ENCODE measurements at regions not wholly inside any gene's neighbourhood (a gene's known extent, or its start where the extent isn't known, plus 50 kb on each side); places are given as distances from the start of the nearest gene placed in this dataset.
"Not testable (repeated sequence)": the region's sequence is repeated elsewhere in the genome, so short reads cannot be mapped to it uniquely, and the experiment has no call there.

DNA sequence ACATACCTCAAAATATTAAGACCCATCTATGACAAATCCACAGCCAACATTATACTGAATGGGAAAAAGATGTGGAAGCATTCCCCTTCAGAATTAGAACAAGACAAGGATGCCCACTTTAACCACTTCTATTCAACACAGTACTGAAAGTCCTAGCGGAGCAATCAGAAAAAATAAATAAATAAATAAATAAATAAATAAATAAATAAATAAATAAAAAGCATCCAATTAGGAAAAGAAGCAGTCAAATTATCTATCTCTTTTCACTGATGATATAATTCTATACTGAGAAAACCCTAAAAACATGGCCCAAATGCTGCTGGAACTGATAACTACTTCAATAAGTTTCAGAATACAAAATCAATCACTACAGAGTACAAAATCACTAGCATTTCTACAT lies 67.5 kb downstream of the PRR32 start:
- DNase-seq = no peak

DNA sequence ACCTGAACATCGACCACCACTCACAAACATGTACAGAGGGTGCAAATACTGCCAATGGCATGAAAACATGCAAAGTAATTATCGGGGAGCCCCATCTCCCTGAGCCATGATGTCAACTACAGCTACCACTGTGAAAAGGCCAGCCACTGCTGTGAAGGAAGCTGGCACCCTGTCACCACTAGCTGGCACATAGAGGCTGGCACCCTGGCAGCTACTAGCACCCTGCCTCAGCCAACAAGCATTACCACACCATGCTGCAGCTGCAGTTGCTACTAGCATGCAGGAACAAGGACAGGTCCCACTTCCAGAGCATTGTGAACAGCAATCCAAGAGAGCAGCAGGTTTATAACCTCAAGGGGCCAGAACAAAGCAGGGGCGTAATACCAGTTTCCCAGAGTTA lies 81.4 kb downstream of the PRR32 start:
- DNase-seq = no peak

DNA sequence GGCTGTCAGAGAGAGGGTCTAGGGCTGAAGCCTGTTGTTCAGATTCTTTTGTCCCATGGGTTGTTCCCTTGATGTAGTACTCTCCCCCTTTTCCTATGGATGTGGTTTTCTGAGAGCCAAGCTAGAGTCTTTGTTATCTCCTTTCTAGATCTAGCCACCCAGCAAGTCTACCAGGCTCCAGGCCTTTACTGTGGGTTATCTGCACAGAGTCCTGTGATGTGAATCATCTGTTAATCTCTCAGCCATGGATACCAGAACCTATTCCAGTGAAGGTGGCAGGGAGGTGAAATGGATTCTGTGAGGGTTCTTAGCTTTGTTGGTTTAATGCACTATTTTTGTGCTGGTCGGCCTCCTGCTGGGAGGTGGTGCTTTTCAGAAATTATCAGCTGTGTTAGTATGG lies 109.5 kb downstream of the PRR32 start:
- no peak for DNase-seq

DNA sequence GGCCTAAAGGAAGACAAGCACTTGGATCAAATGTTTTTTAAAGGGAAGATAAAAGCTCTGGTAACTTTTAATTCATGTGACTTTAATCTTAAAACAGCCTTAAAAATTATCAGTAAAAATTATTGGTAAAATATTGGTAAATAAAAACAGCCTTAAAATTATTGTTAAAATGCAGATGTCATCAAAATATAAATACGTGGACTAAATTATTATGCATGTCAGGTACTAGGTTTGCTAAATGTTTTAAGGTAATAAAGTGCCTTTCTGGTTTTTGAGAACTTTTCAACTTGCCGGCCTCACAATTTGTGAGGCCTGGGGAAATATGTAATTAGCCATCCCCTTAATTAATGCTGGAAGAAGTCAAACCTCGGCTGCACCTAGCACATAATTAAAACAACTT lies 147.7 kb downstream of the PRR32 start:
- DNase-seq = no peak

DNA sequence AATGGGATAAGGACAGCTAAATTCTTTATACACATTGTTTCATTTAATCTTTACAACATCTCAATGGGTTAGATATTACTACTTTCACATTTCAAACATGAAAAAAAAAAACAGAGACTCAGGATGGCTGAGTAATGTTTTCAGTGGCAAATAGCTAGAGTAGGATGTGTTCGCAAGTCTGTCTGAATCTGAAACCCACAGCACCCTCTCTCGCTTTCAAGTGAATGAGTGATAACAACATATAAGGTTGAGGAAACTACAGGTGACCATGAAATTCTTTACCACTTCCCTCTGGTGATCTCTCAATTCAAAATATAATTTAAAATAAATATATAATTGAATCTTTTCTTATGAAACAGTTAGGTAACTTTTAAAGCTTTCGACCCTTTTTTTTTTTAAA lies 162.6 kb downstream of the PRR32 start:
- DNase-seq = no peak

DNA sequence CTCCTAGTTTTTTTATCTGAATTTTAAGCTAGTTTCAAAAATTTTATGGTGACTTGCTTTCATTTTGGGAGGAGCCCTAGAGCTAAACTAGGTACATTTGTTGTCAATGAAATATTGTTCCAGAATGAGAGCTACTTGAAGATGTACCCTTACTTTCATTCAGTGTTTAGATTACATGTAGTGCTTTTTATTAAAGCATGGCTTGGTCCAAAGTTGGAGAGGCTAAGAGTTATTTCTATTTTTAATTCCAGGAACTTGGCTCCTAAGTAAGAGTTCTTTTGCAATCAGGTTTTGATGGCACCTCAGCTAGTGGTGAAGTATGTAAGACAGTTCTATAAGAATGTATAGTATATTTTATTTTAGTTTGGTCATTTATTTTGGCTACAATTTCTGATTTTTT lies 165.5 kb downstream of the PRR32 start:
- no peak for DNase-seq

DNA sequence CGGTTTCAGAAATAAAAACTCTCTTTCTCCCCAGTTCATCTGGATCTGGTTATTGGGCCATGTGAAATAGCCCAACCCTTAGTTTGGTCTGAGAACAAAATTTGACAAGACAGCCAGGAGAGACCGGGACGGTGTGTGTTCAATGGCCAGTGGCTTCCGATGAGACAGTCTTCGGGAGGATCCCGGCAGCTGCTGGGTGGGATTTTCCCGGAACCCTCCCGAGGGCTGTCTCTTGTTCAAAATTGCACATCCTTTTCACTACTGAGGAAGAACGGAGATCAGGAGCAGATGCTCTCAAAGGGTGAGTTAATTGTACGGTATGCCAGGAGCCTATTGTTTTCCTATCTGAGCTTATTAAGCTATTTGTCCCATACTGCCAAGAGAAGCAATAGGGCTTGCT lies 166.5 kb downstream of the PRR32 start:
- no peak for DNase-seq

DNA sequence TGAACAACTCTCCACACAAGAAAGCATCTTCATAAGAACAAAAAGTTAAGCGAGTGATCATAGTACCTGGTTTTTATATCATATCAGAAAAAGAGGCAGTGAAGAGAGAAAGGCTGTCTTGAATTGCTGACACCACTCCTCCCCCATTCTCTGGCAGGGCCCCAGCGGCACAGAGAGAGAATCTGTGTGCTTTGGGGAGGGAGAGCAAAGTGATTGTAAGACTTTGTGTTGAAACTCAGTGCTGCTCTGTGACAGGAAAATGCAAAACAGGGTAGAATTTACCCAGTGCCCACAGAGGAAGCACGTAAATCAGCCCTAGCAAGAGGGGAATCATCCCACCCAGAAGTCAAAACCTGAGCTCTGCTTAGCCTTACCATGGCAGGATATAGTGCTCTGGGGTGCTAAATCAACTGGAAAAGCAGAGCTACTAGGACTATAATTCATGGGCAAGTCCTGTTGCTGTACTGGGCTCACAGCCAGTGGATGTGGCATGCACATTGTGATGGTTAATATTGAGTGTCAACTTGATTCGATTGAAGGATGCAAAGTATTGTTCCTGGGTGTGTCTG lies 174.6 kb downstream of the PRR32 start:
- peak; percentile 0 for DNase-seq

DNA sequence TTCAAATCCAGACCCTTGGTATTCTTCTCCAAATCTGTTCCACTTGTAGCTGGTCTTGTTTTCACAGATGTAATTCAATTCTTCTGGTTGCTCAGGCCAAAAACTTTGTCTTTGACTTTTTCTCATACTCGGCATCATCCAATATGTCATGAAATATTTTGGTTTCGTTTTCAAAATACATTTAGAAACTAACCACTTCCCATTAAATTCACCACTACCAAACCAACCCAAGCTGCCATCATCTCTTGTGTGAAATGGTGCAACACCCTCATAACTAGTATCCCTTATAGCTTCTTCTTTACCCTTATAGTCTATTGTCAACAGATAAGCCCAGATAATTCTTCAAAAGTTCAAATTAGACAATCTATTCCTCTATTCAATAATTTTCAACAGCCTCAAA lies 192.1 kb downstream of the PRR32 start:
- no peak for DNase-seq

DNA sequence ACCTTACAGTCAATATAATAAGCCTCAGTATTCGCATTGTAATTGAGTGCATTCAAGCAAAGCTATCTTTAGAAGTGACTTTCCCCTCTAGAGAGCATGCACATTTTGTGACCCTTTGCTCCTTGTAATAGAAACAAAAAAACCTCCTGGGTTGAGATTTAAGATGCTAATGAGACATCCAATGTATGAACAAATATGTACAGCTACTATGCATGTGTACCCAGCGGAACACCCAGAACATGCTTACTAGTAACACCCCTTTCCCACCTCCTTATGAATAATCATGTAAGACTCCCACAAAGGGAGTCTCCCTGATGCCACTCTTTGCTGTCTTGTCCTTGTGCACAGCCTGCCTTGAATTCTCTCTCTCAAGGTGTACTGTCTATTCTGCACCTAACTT lies 205.5 kb downstream of the PRR32 start:
- DNase-seq = no peak

DNA sequence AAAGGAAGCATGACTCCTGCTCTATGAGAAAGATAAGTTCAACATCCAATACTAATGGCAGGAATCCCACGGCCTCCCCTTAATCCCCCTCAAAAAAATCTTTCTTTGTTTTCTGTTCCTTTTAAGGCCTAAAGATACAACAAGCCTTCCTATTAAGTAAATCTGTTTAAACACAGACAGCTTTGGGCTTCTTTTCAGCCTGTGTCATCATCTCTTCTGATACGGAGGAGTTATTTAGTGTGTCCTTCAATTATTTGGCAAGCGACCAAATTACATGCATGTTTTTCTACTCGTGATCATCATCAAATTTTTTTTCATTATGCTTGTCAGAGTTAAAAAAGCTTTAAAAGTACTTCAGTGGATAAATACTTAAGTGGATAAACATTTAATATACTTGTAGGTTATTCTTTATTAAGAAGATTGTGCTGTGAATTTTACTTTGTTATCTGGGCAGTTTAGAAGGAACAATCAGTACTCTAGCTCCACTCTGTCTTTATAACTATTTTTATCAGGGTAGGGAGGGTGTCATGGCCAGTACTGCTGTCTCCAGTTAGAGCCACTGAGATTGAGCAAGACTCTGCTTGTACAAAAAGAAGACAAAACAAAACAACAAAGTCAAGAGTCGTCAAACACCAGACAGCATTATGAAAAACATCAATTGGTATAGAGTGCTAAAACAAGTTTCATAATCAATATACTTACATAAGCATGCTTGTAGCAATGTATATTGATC lies 210.7 kb downstream of the PRR32 start:
- DNase-seq = peak; percentile 55

DNA sequence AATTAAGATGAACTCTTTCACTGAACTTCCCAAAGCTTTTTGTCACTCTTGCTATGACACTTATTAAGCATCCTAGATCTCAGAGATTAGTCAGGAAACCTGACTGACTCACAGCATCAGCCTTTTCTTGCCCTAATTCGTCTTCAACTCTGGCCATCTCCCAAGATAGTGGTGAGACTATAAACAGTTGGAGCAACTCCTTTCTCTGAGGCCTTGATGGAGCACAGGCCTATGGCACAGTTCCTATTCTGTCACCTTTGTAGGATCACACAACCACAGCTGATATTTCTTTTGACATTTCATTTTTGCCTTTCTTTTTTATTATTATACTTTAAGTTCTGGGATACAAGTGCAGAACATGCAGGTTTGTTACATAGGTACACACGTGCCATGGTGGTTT lies 217.6 kb downstream of the PRR32 start:
- DNase-seq = no peak

DNA sequence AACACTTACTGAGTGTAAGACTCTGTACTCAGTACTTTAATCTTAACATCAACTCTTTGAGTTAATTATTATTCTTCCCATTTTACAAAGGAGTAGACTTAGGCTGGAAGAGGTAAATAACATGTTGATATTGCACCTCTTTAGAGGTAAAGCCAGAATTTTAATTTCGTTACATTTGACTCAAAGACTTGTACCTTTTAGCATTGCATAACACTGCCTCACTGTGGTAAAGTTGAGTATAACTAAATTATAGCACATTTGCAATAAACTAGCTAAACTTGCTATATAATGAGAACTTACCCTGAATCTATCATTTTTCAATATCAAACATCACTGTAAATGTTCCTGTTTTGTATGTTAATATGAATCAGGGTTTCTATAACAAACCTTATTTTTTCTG lies 218.5 kb downstream of the PRR32 start:
- no peak for DNase-seq

DNA sequence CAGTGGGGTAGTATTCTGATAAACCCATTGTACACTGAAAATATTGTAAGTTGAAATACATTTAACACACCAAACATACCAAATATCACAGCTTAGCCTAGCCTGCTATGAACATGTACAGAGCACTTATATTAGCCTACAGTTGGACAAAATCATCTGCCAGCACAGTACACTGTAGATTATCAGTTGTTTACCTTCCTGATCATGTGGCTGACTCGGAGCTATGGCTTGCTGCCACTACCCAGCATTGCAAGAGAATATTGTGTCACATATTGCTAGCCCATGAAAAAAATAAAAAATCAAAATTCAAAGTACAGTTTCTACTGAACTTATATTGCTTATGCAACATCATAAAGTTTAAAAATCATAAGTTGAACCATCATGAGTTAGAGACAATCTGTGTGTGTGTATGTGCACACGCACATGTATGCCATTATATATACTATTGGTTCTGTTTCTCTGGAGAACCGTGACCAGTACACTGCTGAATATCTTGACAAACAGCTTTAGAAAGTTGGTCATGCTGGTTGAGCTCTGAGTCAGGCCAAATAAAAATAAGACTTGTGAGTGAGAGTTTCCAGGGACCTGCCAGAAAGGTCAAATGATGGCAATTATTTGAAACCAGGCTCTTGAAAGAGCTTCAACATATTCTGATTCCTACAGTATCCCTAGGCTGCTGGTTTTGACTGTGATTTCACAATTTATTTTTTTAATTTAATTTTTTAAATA lies 238.5 kb downstream of the PRR32 start:
- no peak for DNase-seq

DNA sequence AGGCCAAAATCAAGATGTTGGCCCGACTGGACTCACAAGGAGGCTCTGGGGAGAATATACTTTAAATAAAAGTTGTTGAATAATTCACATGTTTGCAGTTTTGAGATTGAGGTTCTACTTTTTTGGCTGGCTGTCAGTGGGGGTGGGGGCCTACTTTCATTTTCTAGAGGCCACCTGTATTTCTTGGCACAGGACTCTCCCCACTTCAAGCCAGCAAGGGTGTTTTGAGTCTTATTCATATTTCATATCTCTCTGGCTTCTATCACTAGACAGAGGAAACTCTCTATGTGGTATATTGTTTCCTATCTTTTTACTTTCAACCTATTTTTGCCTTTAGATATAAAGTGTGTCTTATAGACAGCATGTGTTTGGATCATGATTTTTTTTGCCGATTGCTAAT lies 266.4 kb downstream of the PRR32 start:
- peak; percentile 34 for DNase-seq

DNA sequence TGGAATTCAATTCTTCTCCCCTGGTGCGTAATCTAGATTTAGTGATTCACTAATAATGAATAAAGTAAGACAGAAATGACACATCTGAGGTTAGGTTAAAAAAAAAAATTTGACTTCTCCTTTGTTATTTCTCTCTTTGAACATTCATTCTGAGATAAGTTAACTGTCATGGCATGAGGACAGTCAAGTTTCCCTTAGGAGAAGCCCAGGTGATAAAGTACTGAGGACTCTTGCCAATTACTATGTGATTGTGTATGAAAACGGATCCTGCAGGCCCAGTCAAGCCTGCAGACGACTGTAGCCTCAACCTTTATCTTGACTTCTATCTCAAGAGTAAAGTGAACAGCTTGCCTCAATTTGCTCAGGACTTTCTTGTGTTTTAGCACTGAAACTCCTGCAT lies 293.2 kb downstream of the PRR32 start:
- DNase-seq = no peak

DNA sequence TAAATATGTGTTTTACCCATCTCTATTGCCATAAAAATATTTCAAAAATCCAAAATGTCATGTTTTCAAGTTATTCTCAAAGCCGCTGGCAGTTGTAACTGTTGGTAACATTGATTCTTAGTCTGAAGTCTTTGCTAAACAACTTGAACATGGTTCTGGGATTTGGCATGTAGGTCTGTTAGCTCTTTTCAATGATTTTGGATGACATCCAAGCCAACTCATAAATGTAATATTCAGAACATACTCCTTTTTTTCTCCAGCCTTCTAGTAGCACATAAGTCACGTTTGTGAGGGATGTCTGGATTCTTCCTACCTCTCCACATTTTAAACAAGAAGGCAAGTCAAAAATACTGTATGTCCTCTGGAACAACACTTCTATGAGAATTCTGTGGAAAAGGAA lies 305.3 kb downstream of the PRR32 start:
- peak; percentile 42 for DNase-seq

DNA sequence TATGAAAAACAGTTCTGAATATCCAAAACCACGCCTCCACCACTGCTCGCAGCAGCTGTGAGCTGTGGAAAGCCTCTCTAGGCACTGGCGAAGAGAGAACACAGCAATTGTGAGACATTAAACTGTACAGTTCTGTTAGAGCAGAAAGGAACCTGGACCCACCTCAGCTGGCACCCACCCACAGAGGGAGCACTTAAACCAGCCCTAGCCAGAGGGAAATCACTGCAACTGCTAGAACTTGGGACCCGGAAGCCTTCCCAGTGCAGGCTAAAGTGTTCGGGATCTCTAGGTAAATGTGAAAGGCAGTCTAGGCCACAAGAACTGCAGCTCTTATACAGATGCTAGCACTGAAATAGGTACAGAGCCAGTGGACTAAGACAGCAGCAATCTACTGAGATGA lies 308.8 kb downstream of the PRR32 start:
- no peak for DNase-seq

DNA sequence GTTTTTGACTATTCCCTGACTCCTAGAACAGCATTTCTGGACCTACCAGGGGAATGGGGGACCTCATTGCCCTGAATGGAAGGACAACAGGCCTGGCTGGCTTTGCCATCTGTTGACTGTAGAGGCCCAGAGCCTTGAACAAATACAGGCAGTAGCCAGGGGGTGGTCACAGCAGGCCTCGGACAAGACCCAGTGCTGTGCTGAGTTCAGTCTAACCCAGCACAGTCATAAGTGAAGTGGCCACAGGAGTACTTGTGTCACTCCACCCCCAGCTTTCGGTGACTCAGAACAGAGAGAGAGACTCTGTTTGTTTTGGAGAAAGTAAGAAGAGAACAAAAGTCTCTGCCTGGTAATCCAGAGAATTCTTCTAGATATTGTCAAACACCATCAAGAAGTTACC lies 310.0 kb downstream of the PRR32 start:
- no peak for DNase-seq

DNA sequence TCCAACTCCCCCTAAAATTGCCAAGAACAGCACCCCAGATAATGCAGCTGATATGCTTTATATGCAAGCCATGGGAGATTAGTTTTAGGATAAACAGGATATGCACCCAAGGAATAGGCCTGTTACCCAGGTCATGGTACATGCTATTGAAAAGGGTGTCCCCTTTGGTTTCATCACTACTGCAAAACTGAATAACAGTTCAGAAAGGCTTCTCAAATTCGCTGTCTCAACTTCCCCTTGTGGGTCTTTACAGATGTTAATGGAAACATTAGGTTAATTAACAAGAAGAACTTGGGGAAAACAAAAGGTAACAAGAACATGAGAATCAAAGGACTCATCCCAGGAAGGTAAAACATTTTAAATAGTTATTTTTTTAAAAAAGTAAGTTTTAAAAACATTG lies 318.7 kb downstream of the PRR32 start:
- DNase-seq = no peak

DNA sequence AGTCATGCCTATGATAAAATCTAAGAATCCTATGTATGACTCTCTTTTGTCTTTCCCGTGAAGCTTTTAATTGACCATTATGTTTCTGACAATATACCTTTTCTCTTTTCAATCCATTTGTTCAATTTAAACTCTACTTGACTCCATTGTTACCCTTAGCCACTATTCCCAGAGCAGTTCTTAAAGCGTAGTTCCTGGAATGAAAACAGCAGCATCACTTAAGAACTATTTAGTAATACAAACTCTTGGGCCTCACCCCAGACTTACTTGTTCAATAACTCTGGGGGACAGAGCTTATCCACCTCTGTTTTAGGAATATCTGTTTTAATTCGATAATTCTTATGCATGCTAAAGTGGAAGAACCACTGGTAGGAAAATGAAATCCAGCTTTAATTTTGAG lies 358.4 kb downstream of the PRR32 start:
- DNase-seq = no peak

DNA sequence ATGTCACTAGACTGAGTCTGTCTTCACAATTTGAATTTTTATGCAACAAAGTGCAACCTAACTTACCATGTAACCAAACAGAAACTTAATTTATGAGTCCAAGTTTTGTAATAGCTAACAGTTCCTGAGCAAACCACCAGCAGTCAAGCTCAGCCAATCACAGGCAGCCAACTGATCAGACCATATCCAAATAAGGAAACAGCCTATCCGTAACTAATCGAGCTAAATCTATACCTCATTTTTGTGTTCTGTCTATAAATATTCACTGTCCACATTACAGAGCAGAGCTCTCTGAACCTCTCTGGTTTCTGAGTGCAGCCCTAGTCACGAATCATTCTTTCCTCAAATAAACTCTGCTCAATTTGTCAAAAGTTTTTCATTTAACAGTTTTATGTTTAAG lies 367.6 kb downstream of the PRR32 start:
- DNase-seq = no peak

DNA sequence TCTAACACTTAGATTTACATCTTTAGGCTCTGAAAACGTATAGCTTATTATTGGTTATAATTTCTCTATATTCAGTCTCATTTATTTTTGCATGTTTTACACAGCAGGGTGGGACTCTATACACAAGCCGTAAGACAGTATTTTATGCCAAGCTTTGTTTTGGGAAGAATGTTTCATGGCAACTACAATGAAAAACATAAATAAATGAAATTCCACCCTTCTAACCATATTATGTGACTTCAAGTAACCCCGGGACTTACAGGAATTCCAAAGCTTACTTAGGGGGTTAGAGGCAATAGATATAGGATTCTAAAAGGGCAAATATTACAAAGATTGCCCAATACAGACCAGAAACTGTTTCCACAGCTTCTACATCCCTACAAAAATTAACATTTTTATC lies 370.9 kb downstream of the PRR32 start:
- DNase-seq = no peak

DNA sequence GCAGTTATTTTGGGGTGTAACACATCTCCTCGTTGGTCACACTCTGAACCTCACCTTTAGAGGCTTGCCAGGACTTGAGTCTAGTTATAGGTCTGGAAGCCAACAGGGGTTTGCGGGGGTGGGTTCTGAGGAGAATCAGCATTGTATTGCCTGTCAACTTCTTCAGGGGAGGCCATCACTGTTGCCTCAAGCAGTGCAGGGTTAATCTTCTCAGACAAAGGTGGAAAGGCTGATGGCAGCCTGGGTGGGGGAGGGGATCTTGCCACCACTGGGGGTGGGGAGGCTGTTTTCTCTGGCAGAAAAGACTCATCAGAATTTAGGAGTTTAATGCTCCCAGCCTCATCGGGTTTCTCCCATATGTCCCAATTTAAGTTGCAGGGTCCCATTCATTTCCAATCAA lies 387.8 kb downstream of the PRR32 start:
- no peak for DNase-seq

DNA sequence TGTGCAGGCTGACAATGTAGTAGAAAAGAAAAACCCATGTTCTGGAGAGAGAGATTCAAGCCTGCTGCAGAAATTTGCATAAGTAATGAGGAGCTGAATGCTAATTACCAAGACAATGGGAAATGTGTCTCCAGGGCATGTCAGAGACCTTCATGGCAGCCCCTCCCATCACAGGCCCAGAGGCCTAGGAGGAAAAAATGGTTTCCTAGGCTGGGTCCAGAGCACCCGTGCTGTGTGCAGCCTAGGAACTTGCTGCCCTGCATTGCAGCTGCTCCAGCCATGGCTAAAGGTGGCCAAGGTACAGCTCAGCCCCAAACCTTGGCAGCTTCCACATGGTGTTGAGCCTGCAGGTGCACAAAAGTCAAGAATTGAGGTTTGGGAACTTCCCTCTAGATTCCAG lies 402.3 kb downstream of the PRR32 start:
- DNase-seq = not testable (repeated sequence)
